PFSK-1 (cell line): ENCODE measurements at regions not wholly inside any gene's neighbourhood (a gene's known extent, or its start where the extent isn't known, plus 50 kb on each side); places are given as distances from the start of the nearest gene placed in this dataset.

Source experiments
- FOXP2 ChIP-seq: optimal IDR thresholded peaks from 2 replicates; pipeline ENCODE3; 2011; ENCODE audit warnings: borderline replicate concordance, control low read depth, inconsistent platforms; ENCODE audit not compliant: insufficient read depth; ENCODE audit errors: extremely low read length, extremely low read depth
- POLR2AphosphoS5 ChIP-seq: IDR thresholded peaks from 2 replicates; pipeline ENCODE4 v1.6.1; 2012; ENCODE audit warnings: low read depth, mild to moderate bottlenecking, control low read depth, low read length, moderate library complexity
- REST ChIP-seq, 2 experiments: IDR thresholded peaks; 2 replicates each; pipeline versions ENCODE4 v1.6.1 to v1.8.0; 2011 to 2012; ENCODE audit warnings: low read depth in 2 of 2, low read length in 2 of 2, control low read depth in 1 of 2, inconsistent platforms in 1 of 2, mild to moderate bottlenecking in 1 of 2, moderate library complexity in 1 of 2; ENCODE audit not compliant: insufficient read depth in 1 of 2
- SIN3A ChIP-seq: IDR thresholded peaks from 2 replicates; pipeline ENCODE4 v1.6.1; 2012; ENCODE audit warnings: mild to moderate bottlenecking, low read length, moderate library complexity, borderline replicate concordance; ENCODE audit not compliant: insufficient read depth
- TAF1 ChIP-seq: IDR thresholded peaks from 2 replicates; pipeline ENCODE4 v1.6.1; 2012; ENCODE audit warnings: low read length, control low read depth, borderline replicate concordance; ENCODE audit not compliant: insufficient read depth

DNA sequence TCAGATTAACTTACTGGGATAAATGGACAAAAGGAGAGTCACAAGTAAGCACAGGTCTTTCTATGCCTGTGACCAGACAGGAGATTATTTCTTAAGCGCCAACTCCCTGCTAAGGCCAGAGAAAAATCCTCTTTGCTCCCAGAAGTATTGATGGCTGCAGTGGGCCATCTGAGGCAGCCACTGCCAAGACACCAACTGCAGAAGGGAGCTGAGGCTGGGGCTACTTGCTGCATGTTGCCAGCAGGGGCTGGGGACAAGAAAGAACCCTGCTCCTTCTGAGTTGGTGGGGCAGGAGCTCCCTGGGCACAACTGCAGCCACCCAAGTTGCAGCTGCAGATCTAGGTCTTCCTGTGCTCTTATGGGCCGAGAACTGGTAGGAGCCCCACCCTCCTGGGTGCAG is 1075.3 kb downstream of the PCDH18 start:
- TF ChIP-seq REST (IDR thresholded peaks at IDR 0.05; ENCODE audit: insufficient read depth in 1 of 2, low read depth in 2 of 2, low read length in 2 of 2) (no peak), TAF1 (no peak), FOXP2 (no peak), POLR2AphosphoS5 (no peak), SIN3A (no peak)

- TF ChIP-seq SIN3A (no peak), FOXP2 (no peak), REST (IDR thresholded peaks at IDR 0.05; ENCODE audit: insufficient read depth in 1 of 2, low read depth in 2 of 2, low read length in 2 of 2) (no peak), TAF1 (no peak), POLR2AphosphoS5 (no peak)
Measured at GRCh38 chr4:136443006-136443405, 1089.3 kb downstream of the PCDH18 start.

DNA sequence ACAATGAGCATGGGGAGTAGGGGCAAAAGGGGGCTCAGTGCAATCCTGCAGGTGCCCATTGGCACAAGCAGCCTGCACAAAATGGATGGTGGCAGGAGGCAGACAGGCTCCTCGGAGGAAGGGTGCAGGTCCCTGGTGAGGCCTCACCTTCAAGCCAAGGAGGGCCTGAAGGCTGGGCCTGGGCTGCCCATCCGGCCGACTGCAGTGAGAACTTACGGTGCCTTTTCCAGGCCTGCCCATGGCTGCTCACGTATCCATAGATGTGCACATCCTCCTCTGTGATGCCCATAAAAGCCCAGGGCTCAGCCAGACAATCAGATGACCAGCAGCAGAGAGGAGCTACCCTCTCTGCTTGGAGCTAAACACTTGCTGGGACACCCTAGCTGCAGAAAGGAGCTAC is 1089.8 kb downstream of the PCDH18 start:
- TF ChIP-seq FOXP2 (no peak), POLR2AphosphoS5 (no peak), REST (IDR thresholded peaks at IDR 0.05; ENCODE audit: insufficient read depth in 1 of 2, low read depth in 2 of 2, low read length in 2 of 2) (no peak), TAF1 (no peak), SIN3A (no peak)

- TF ChIP-seq SIN3A = no peak
- no peak for TF ChIP-seq REST (IDR thresholded peaks at IDR 0.05; ENCODE audit: insufficient read depth in 1 of 2, low read depth in 2 of 2, low read length in 2 of 2)
- TF ChIP-seq POLR2AphosphoS5 = no peak
- no peak for TF ChIP-seq TAF1
Measured at GRCh38 chr4:136441629-136442282, 1090.5 kb downstream of the PCDH18 start.

GRCh38 chr4:136438645-136439044 is 1093.6 kb downstream of the PCDH18 start:
- no peak for TF ChIP-seq FOXP2
